ENCODE measurements at regions not wholly inside any gene's neighbourhood (a gene's known extent, or its start where the extent isn't known, plus 50 kb on each side); places are given as distances from the start of the nearest gene placed in this dataset.

GRCh38 chr5:112637343-112637742 lies 100.3 kb upstream of the APC start:
- DNase-seq (ENCODE audit: low spot score): no peak
- intact Hi-C loops (cut with DNase I): no loop called here

GRCh38 chr5:112640546-112640945 lies 97.1 kb upstream of the APC start:
- H3K9me3 ChIP-seq: no peaks in the 10 kb centered on the region
- no peak overlapping the region for H3K27ac ChIP-seq
- 100% methylated on average over 1 of the region's 1 CpG for WGBS
- no peaks in the 10 kb centered on the region for H3K4me1 ChIP-seq (replicated peaks)
- no peak overlapping the region for H3K4me3 ChIP-seq
- no peaks in the 10 kb centered on the region for H3K27me3 ChIP-seq (replicated peaks; ENCODE audit: insufficient read depth)
- intact Hi-C loops (cut with DNase I): no loop called here
- TF ChIP-seq CTCF (IDR thresholded peaks at IDR 0.05) (no peak), POLR2AphosphoS5 (IDR thresholded peaks at IDR 0.05) (no peak), POLR2A (IDR thresholded peaks at IDR 0.05) (no peak)
- H3K36me3 ChIP-seq: no peaks in the 10 kb centered on the region
- DNase-seq (ENCODE audit: low spot score): no peak

More at GRCh38 chr5:112637343-112637742, 100.3 kb upstream of the APC start:
- Histone ChIP-seq H3K27ac (no peak overlapping the region), H3K4me3 (no peak overlapping the region), H3K36me3 (no peaks in the 10 kb centered on the region), H3K27me3 (replicated peaks; ENCODE audit: insufficient read depth) (no peaks in the 10 kb centered on the region), H3K4me1 (replicated peaks) (no peaks in the 10 kb centered on the region), H3K9me3 (no peaks in the 10 kb centered on the region)
- TF ChIP-seq CTCF (IDR thresholded peaks at IDR 0.05) (no peak), POLR2A (IDR thresholded peaks at IDR 0.05) (no peak), POLR2AphosphoS5 (IDR thresholded peaks at IDR 0.05) (no peak)

- Histone ChIP-seq H3K27me3 (replicated peaks; ENCODE audit: insufficient read depth) (no peaks in the 10 kb centered on the region), H3K4me1 (replicated peaks) (no peaks in the 10 kb centered on the region), H3K36me3 (no peaks in the 10 kb centered on the region), H3K4me3 (no peak overlapping the region), H3K9me3 (no peaks in the 10 kb centered on the region), H3K27ac (no peak overlapping the region)
- 79% methylated on average over 4 of the region's 4 CpGs for WGBS
- no peak for DNase-seq (ENCODE audit: low spot score)
- intact Hi-C loops (cut with DNase I): loop anchor here (2.0 kb wide), 1 partner anchor 59 kb away; no protein-coding TSS in a partner anchor
- no peak for TF ChIP-seq POLR2AphosphoS5 (IDR thresholded peaks at IDR 0.05)
- TF ChIP-seq POLR2A (IDR thresholded peaks at IDR 0.05): no peak
- TF ChIP-seq CTCF (IDR thresholded peaks at IDR 0.05): no peak
These were observed 96.1 kb upstream of the APC start for GRCh38 chr5:112641515-112642110.

GRCh38 chr5:112642885-112643284 lies 94.8 kb upstream of the APC start:
- Histone ChIP-seq H3K4me1 (replicated peaks) (no peaks in the 10 kb centered on the region), H3K27me3 (replicated peaks; ENCODE audit: insufficient read depth) (no peaks in the 10 kb centered on the region), H3K9me3 (no peaks in the 10 kb centered on the region), H3K27ac (no peak overlapping the region), H3K36me3 (no peaks in the 10 kb centered on the region), H3K4me3 (no peak overlapping the region)
- intact Hi-C loops (cut with DNase I): loop anchor here (2.0 kb wide), 1 partner anchor 58 kb away; no protein-coding TSS in a partner anchor
- no peak for DNase-seq (ENCODE audit: low spot score)
- TF ChIP-seq CTCF (IDR thresholded peaks at IDR 0.05) (no peak), POLR2AphosphoS5 (IDR thresholded peaks at IDR 0.05) (no peak)

- no peak for DNase-seq (ENCODE audit: low spot score)
- Histone ChIP-seq H3K4me1 (replicated peaks) (no peaks in the 10 kb centered on the region), H3K27ac (no peak overlapping the region), H3K9me3 (no peaks in the 10 kb centered on the region), H3K27me3 (replicated peaks; ENCODE audit: insufficient read depth) (no peaks in the 10 kb centered on the region), H3K36me3 (no peaks in the 10 kb centered on the region), H3K4me3 (no peak overlapping the region)
- WGBS: 84% methylated on average over 4 of the region's 4 CpGs
- TF ChIP-seq POLR2A (IDR thresholded peaks at IDR 0.05): no peak
- no peak for TF ChIP-seq POLR2AphosphoS5 (IDR thresholded peaks at IDR 0.05)
- no peak for TF ChIP-seq CTCF (IDR thresholded peaks at IDR 0.05)
- intact Hi-C loops (cut with DNase I): loop anchor here (2.0 kb wide), 1 partner anchor 57 kb away; no protein-coding TSS in a partner anchor
These were observed 94.2 kb upstream of the APC start for GRCh38 chr5:112643339-112643971.

Measured in prostate gland (tissue), 2 donors.